IMR-90 (cell line): ENCODE measurements at regions not wholly inside any gene's neighbourhood (a gene's known extent, or its start where the extent isn't known, plus 50 kb on each side); places are given as distances from the start of the nearest gene placed in this dataset.

Experiments used
- ATAC-seq: fragments of 200-7000 bp; cut with Tn5 transposase; 2 replicates; pipeline ENCODE4 v1.9.1; 2020; ENCODE audit warnings: low read depth, mild to moderate bottlenecking, moderate library complexity
- BruUV-seq: library from RNA; stranded (reverse); fragments of 400-500 nt; replicated peaks from 2 replicates; lab custom pipeline; 2021; lab: Mats Ljungman, UMichigan
- CTCF ChIA-PET: fragments of 300-600 bp; formaldehyde crosslinking; extraction: SDS; loops from one replicate; lab custom pipeline; 2021; ENCODE audit warnings: antibody characterized with exemption; lab: Yijun Ruan, JAX
- POLR2A ChIA-PET: fragments of 300-600 bp; sonication (Branson Sonifier 250); formaldehyde crosslinking; loops from one replicate; lab custom pipeline; 2022; ENCODE audit warnings: antibody characterized with exemption; ENCODE audit not compliant: unreplicated experiment; lab: Charles Lee
- DNase-seq: peaks from one replicate; pipeline ENCODE4 v3.0.0; 2013
- H2AFZ ChIP-seq: replicated peaks from 2 replicates; pipeline ENCODE3; 2013; ENCODE audit warnings: low read length, mild to moderate bottlenecking; ENCODE audit not compliant: poor library complexity
- H2AK5ac ChIP-seq: 2 replicates; pipeline ENCODE4 v1.6.1; 2013; ENCODE audit warnings: low read depth, low read length, inconsistent platforms
- H2AK9ac ChIP-seq: replicated peaks from 2 replicates; pipeline ENCODE3; 2013; ENCODE audit warnings: mild to moderate bottlenecking, low read depth, low read length, moderate library complexity; ENCODE audit not compliant: poor library complexity
- H2BK120ac ChIP-seq: 2 replicates; pipeline ENCODE4 v1.6.1; 2013; ENCODE audit warnings: low read depth, low read length, inconsistent platforms
- H2BK15ac ChIP-seq: 3 replicates; pipeline ENCODE4 v1.6.1; 2013; ENCODE audit warnings: low read depth, low read length, inconsistent platforms
- H2BK20ac ChIP-seq: 2 replicates; pipeline ENCODE4 v1.6.1; 2013; ENCODE audit warnings: low read depth, mild to moderate bottlenecking, inconsistent platforms, low read length, moderate library complexity
- H2BK5ac ChIP-seq: 2 replicates; pipeline ENCODE4 v1.6.1; 2013; ENCODE audit warnings: mild to moderate bottlenecking, low read depth, low read length, inconsistent platforms; ENCODE audit not compliant: poor library complexity, severe bottlenecking
- H3K14ac ChIP-seq: replicated peaks from 2 replicates; pipeline ENCODE4 v1.6.1; 2013; ENCODE audit warnings: low read depth, low read length, inconsistent platforms
- H3K18ac ChIP-seq: 2 replicates; pipeline ENCODE4 v1.6.1; 2013; ENCODE audit warnings: low read depth, low read length, control low read depth
- H3K23ac ChIP-seq: 2 replicates; pipeline ENCODE4 v1.6.1; 2013; ENCODE audit warnings: low read depth, low read length, inconsistent platforms
- H3K27ac ChIP-seq: 2 replicates; pipeline ENCODE4 v1.5.1; 2013; ENCODE audit warnings: mild to moderate bottlenecking, control low read depth, low read length; ENCODE audit not compliant: insufficient read depth
- H3K27me3 ChIP-seq: 2 replicates; pipeline ENCODE4 v1.6.1; 2013; ENCODE audit warnings: low read length; ENCODE audit not compliant: control insufficient read depth, insufficient read depth
- H3K36me3 ChIP-seq: 2 replicates; pipeline ENCODE4 v1.6.1; 2013; ENCODE audit warnings: low read length, mixed read lengths; ENCODE audit not compliant: control insufficient read depth, insufficient read depth
- H3K4ac ChIP-seq: 2 replicates; pipeline ENCODE4 v1.6.1; 2013; ENCODE audit warnings: low read depth, low read length, inconsistent platforms
- H3K4me1 ChIP-seq: 2 replicates; pipeline ENCODE4 v1.6.1; 2013; ENCODE audit warnings: low read length, mixed read lengths; ENCODE audit not compliant: control insufficient read depth, insufficient read depth
- H3K4me2 ChIP-seq: 2 replicates; pipeline ENCODE4 v1.6.1; 2013; ENCODE audit warnings: low read depth, mild to moderate bottlenecking, control low read depth, low read length, moderate library complexity
- H3K4me3 ChIP-seq: 2 replicates; pipeline ENCODE4 v1.5.1; 2013; ENCODE audit warnings: low read depth, mild to moderate bottlenecking, control low read depth, low read length, moderate library complexity; ENCODE audit not compliant: insufficient read depth
- H3K56ac ChIP-seq: 2 replicates; pipeline ENCODE4 v1.6.1; 2013; ENCODE audit warnings: low read length, inconsistent platforms; ENCODE audit not compliant: insufficient read depth; ENCODE audit errors: extremely low read depth
- H3K79me1 ChIP-seq, 2 experiments: 2 replicates each; pipeline ENCODE4 v1.6.1; 2013; ENCODE audit warnings: low read length in 2 of 2, inconsistent platforms in 1 of 2, low read depth in 1 of 2
- H3K9ac ChIP-seq: 2 replicates; pipeline ENCODE4 v1.6.1; 2013; ENCODE audit warnings: low read depth, low read length, control low read depth
- H3K9me1 ChIP-seq: 2 replicates; pipeline ENCODE4 v1.6.1; 2013; ENCODE audit warnings: low read length, inconsistent platforms; ENCODE audit not compliant: insufficient read depth
- H3K9me3 ChIP-seq: 2 replicates; pipeline ENCODE4 v1.6.1; 2013; ENCODE audit warnings: low read length; ENCODE audit not compliant: control insufficient read depth, insufficient read depth
- H4K20me1 ChIP-seq: 2 replicates; pipeline ENCODE4 v1.6.1; 2013; ENCODE audit warnings: low read length, inconsistent platforms; ENCODE audit not compliant: insufficient read depth
- H4K5ac ChIP-seq: 2 replicates; pipeline ENCODE4 v1.6.1; 2013; ENCODE audit warnings: mild to moderate bottlenecking, low read depth, low read length, control low read depth
- H4K8ac ChIP-seq, 2 experiments: 2 replicates each; pipeline ENCODE4 v1.6.1; 2013; ENCODE audit warnings: low read depth in 2 of 2, low read length in 2 of 2, control low read depth in 1 of 2, inconsistent platforms in 1 of 2
- H4K91ac ChIP-seq: 2 replicates; pipeline ENCODE4 v1.6.1; 2013; ENCODE audit warnings: low read depth, low read length, inconsistent platforms; ENCODE audit not compliant: insufficient read depth
- BHLHE40 ChIP-seq: fragments of 150-350 bp; IDR thresholded peaks from 2 replicates; pipeline ENCODE4 v1.6.1; 2016; ENCODE audit warnings: mild to moderate bottlenecking, low read depth, low read length
- CHD1 ChIP-seq: IDR thresholded peaks from 2 replicates; pipeline ENCODE4 v1.6.1; 2012; ENCODE audit warnings: low read depth, low read length, improper control_type of control experiment
- CTCF ChIP-seq: conservative IDR thresholded peaks from 2 replicates; pipeline ENCODE4 v1.5.1; 2012; ENCODE audit warnings: mild to moderate bottlenecking, low read depth, low read length, improper control_type of control experiment
- FOS ChIP-seq: fragments of 150-350 bp; IDR thresholded peaks from 2 replicates; pipeline ENCODE4 v1.6.1; 2016; ENCODE audit warnings: low read depth, low read length
- MAFK ChIP-seq: IDR thresholded peaks from 2 replicates; pipeline ENCODE4 v1.6.1; 2012; ENCODE audit warnings: low read depth, low read length, improper control_type of control experiment
- NFE2L2 ChIP-seq: fragments of 150-350 bp; IDR thresholded peaks from 2 replicates; pipeline ENCODE4 v1.6.1; 2016; ENCODE audit warnings: low read depth, mild to moderate bottlenecking, low read length
- POLR2A ChIP-seq: IDR thresholded peaks from 2 replicates; pipeline ENCODE4 v1.6.1; 2012; ENCODE audit warnings: mild to moderate bottlenecking, low read depth, low read length
- RFX5 ChIP-seq: IDR thresholded peaks from 2 replicates; pipeline ENCODE4 v1.8.0; 2012; ENCODE audit warnings: low read depth, mild to moderate bottlenecking, low read length, moderate library complexity
- SMC3 ChIP-seq: fragments of 150-350 bp; IDR thresholded peaks from 2 replicates; pipeline ENCODE4 v1.6.1; 2016; ENCODE audit warnings: low read depth, mild to moderate bottlenecking, antibody characterized with exemption, low read length, moderate library complexity
- WGBS, 2 experiments: methylation state at CpG; one replicate each; pipeline versions ENCODE4 v1.1.5 to v1.1.7; 2013; ENCODE audit warnings: missing lambda C conversion rate in 2 of 2; ENCODE audit not compliant: insufficient read length in 1 of 2; ENCODE audit errors: extremely low coverage in 2 of 2; 5-methylcytosine and 5-hydroxymethylcytosine counted together
- dilution Hi-C: fragments of 300-500 bp; cut with HindIII; formaldehyde crosslinking; loops from one replicate; pipeline ENCODE4 v1.14.3; 2018; ENCODE audit warnings: low sequenced_read_pairs; ENCODE audit not compliant: unreplicated experiment
- in situ Hi-C: fragments of 300-500 bp; cut with MboI; formaldehyde crosslinking; loops from 3 replicates; pipeline ENCODE4 v1.14.3; 2019; ENCODE audit warnings: low sequenced_read_pairs, inconsistent platforms, mixed read lengths
- intact Hi-C: fragments of 100-400 bp; cut with micrococcal nuclease; formaldehyde crosslinking; loops from 2 replicates; pipeline ENCODE4 v1.10.0; 2022

- no TSS peak for BruUV-seq
- no peak overlapping the region for H4K91ac ChIP-seq
- DNase-seq (peak; percentile 27), ATAC-seq (peak; percentile 53)
- no peak overlapping the region for H3K4me2 ChIP-seq
- H2BK20ac ChIP-seq = no peak overlapping the region
- POLR2A ChIA-PET = no interaction called here
- H3K27me3 ChIP-seq = no peaks in the 10 kb centered on the region
- CTCF ChIA-PET = interaction anchor here (0.6 kb wide), 1 partner anchor 333 kb away, joined by 5 read pairs; no protein-coding TSS in a partner anchor
- no peaks in the 10 kb centered on the region for H3K9me3 ChIP-seq
- no peak overlapping the region for H3K9ac ChIP-seq
- H4K20me1 ChIP-seq = no peaks in the 10 kb centered on the region
- H3K4me1 ChIP-seq = peaks cover 12% of the 10 kb centered on the region
- peak overlapping the region; percentile 9; the same call in 1 of the 2 replicates for H4K5ac ChIP-seq
- WGBS, 2 experiments = 100% methylated on average over 1 of the region's 12 CpGs; no CpG with 5 or more reads in 1 of the 2 experiments
- no peak overlapping the region; the same call in 1 of the 2 replicates for H3K4ac ChIP-seq
- H3K79me1 ChIP-seq = no peaks in the 10 kb centered on the region
- no peak overlapping the region; the same call in 1 of the 2 replicates for H3K14ac ChIP-seq
- peak overlapping the region; percentile 40; the same call in 1 of the 2 replicates for H2AK5ac ChIP-seq
- no peak overlapping the region for H2BK15ac ChIP-seq
- H3K56ac ChIP-seq = no peak overlapping the region
- H3K9me1 ChIP-seq = peaks cover 6% of the 10 kb centered on the region; the same call in 1 of the 2 replicates
- no peak overlapping the region for H2BK5ac ChIP-seq
- no peak overlapping the region for H2BK120ac ChIP-seq
- no peak overlapping the region for H4K8ac ChIP-seq
- peak overlapping the region; percentile 44 for H2AK9ac ChIP-seq
- H3K36me3 ChIP-seq = no peaks in the 10 kb centered on the region
- peak overlapping the region; percentile 5; the same call in 1 of the 2 replicates for H3K18ac ChIP-seq
- no peak overlapping the region for H3K4me3 ChIP-seq
- dilution Hi-C loops (no loop called here), in situ Hi-C loops (loop anchor here (25.0 kb wide), 1 partner anchor 621 kb away; the partner anchor contains the start of genes LNX2 and POLR1D), intact Hi-C loops (no loop called here)
- H3K23ac ChIP-seq = no peak overlapping the region
- no peak overlapping the region for H2AFZ ChIP-seq
- no peak overlapping the region for H3K27ac ChIP-seq
- TF ChIP-seq NFE2L2 (no peak), FOS (no peak), SMC3 (no peak), CHD1 (no peak), POLR2A (no peak), MAFK (no peak), CTCF (no peak), BHLHE40 (no peak), RFX5 (no peak)
Measured at GRCh38 chr13:26991508-26992181, 180.0 kb downstream of the USP12 start.
